GM20000 (cell line): ENCODE measurements at regions not wholly inside any gene's neighbourhood (a gene's known extent, or its start where the extent isn't known, plus 50 kb on each side); places are given as distances from the start of the nearest gene placed in this dataset.

ENCODE experiments used
- DNase-seq: peaks from one replicate; pipeline ENCODE4 v3.0.0; 2012; ENCODE audit warnings: low spot score
- CTCF ChIP-seq: IDR thresholded peaks from 2 replicates; pipeline ENCODE4 v1.5.1; 2012; ENCODE audit warnings: mild to moderate bottlenecking, control low read depth; ENCODE audit errors: extremely low read depth, missing control alignments

DNA sequence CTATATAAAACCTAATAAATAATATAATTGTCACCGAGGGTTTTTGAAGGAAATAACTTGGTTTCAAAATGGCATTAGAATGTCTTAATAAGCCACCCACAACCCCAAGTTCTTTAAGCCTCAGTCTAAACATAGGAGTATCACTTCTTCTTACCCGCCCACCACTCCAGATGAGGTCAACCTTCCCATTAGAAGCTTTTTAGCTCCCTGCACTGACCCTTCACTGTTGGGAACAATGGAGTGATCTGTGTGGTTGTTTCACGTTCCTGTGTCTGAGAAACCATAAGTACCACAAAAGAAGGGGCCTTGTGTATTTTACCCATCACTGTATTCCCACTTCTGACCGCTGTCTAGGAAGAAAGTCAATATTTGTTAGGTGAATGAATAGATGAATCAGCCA, 326.3 kb upstream of the ZNF521 start:
- peak; percentile 10 for DNase-seq
- no peak for TF ChIP-seq CTCF

DNA sequence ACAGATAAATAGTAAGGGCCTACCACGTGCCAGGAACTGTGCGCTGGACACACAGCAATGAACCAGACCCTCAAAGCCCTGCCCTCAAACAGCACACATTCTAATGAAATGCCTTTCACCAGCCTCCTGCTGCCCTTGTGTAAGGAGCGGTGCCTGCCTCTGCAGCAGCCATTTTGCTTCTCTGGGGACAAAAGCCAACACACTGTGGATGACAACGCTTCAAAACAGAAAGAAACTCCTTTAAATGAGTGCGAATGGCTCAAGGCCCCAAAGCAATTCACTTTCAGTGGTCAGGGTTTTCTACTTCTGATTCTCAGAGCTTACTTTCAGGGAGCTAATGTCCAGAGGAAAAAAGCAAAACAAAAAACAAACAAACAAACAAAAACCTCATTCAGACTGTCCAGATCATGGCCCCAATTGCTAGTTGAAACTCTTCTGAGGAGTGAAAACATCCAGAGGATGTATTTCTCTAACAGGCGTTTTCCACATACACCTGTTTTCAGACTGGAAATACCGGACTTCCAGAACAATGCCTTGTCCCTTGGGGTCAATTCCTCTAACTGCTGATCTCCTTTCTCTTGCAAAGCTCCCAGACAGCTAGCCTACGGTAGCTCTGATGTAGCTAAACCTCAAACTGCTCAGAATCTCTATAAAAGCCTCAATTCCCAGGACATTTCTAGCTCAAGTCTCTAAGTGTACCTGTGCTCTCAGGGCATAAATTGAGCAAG, 323.3 kb upstream of the ZNF521 start:
- no peak for DNase-seq
- TF ChIP-seq CTCF: no peak

- no peak for DNase-seq
- no peak for TF ChIP-seq CTCF
These were observed 322.2 kb upstream of the ZNF521 start for GRCh38 chr18:25674183-25674582.

- peak; percentile 5 for TF ChIP-seq CTCF
- DNase-seq: no peak
These were observed 320.5 kb upstream of the ZNF521 start for GRCh38 chr18:25672490-25672889.

GRCh38 chr18:25669741-25670140, 317.8 kb upstream of the ZNF521 start:
- DNase-seq: no peak
- no peak for TF ChIP-seq CTCF

DNA sequence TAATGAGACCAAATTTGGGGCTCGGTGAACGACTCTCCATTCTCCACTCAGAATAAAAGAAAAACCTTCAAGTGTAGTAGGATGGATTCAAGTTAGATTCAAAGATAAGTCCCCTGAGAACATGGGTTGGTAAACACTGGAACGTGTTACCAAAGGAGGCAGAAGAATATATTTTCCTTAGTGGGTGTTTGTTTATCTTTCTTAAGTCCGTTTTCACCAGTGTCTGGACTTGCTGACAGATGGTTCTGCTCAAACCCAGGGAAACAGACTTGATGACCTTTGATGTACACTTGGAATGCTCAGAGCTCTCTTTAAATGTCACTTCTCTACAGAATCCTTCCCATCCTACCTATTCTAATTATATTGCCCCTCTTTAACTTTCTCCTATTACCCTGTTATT, 310.3 kb upstream of the ZNF521 start:
- TF ChIP-seq CTCF: no peak

GRCh38 chr18:25661831-25662230, 309.9 kb upstream of the ZNF521 start:
- no peak for TF ChIP-seq CTCF
- no peak for DNase-seq

More for the DNA sequence above, 310.3 kb upstream of the ZNF521 start:
- no peak for DNase-seq
